ENCODE measurements at regions not wholly inside any gene's neighbourhood (a gene's known extent, or its start where the extent isn't known, plus 50 kb on each side); places are given as distances from the start of the nearest gene placed in this dataset.
"Not testable (repeated sequence)": the region's sequence is repeated elsewhere in the genome, so short reads cannot be mapped to it uniquely, and the experiment has no call there.

DNA sequence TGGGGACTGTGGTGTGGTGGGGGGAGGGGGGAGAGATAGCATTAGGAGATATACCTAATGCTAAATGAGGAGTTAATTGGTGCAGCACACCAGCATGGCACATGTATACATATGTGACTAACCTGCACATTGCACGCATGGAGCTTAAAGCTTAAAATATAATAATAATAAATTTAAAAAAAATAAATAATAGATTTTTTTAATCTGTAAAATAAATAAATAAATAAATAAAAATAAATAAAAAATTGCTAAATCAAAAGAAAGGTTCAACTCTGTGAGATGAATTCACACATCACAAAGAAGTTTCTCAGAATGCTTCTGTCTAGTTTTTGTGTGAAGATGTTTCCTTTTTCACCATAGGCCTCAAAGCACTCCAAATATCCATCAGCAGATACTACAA is 1793.7 kb downstream of the UQCRFS1 start:
- not testable (repeated sequence) for H3K4me3 Mint-ChIP-seq (ENCODE audit: unreplicated experiment); H3K36me3 Mint-ChIP-seq (ENCODE audit: low read depth, unreplicated experiment)
- peaks cover 12% of the 10 kb centered on the region for H3K9me3 Mint-ChIP-seq (ENCODE audit: unreplicated experiment)

GRCh38 chr19:27393591-27393990 is 1819.4 kb downstream of the UQCRFS1 start:
- Mint-ChIP-seq H3K4me1 (ENCODE audit: unreplicated experiment) (no peaks in the 10 kb centered on the region), H3K27ac (ENCODE audit: unreplicated experiment) (no peak overlapping the region), H3K4me3 (ENCODE audit: unreplicated experiment) (no peak overlapping the region), H3K27me3 (ENCODE audit: unreplicated experiment) (peaks cover 8% of the 10 kb centered on the region), H3K36me3 (ENCODE audit: low read depth, unreplicated experiment) (peaks cover 11% of the 10 kb centered on the region), H3K9me3 (ENCODE audit: unreplicated experiment) (peaks cover 52% of the 10 kb centered on the region)
- TF ChIP-seq, protein P1, sequence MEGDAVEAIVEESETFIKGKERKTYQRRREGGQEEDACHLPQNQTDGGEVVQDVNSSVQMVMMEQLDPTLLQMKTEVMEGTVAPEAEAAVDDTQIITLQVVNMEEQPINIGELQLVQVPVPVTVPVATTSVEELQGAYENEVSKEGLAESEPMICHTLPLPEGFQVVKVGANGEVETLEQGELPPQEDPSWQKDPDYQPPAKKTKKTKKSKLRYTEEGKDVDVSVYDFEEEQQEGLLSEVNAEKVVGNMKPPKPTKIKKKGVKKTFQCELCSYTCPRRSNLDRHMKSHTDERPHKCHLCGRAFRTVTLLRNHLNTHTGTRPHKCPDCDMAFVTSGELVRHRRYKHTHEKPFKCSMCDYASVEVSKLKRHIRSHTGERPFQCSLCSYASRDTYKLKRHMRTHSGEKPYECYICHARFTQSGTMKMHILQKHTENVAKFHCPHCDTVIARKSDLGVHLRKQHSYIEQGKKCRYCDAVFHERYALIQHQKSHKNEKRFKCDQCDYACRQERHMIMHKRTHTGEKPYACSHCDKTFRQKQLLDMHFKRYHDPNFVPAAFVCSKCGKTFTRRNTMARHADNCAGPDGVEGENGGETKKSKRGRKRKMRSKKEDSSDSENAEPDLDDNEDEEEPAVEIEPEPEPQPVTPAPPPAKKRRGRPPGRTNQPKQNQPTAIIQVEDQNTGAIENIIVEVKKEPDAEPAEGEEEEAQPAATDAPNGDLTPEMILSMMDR (IDR thresholded peaks at IDR 0.05; ENCODE audit: unreplicated experiment), result no peak
- DNase-seq (ENCODE audit: low spot score), result no peak

More for the DNA sequence above, 1793.7 kb downstream of the UQCRFS1 start:
- H3K27ac Mint-ChIP-seq (ENCODE audit: unreplicated experiment); H3K4me1 Mint-ChIP-seq (ENCODE audit: unreplicated experiment); H3K27me3 Mint-ChIP-seq (ENCODE audit: unreplicated experiment); DNase-seq (ENCODE audit: low spot score): not testable (repeated sequence)

DNA sequence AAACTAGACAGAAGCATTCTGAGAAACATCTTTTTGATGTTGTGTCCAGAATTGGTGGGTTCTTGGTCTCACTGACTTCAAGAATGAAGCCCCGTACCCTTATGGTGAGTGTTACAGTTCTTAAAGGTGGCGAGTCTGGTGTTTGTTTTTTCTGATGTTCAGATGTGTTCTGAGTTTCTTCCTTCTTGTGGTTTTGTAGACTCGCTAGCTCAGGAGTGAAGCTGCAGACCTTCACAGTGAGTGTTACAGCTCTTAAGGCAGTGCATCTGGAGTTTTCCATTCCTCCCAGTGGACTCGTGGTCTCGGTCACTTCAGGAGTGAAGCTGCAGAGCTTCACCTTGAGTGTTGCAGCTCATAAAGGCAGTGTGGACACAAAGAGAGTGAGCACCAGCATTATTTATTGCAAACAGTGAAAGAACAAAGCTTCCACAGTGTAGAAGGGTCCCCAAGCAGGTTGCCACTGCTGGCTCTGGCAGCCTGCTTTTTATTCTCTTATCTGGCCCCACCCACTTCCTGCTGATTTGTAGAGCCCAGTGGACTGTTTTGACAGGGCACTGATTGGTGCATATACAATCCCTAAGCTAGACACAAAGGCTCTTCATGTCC is 1820.8 kb downstream of the UQCRFS1 start:
- Mint-ChIP-seq H3K4me3 (ENCODE audit: unreplicated experiment) (no peak overlapping the region), H3K4me1 (ENCODE audit: unreplicated experiment) (no peaks in the 10 kb centered on the region), H3K27me3 (ENCODE audit: unreplicated experiment) (peaks cover 7% of the 10 kb centered on the region), H3K36me3 (ENCODE audit: low read depth, unreplicated experiment) (peaks cover 11% of the 10 kb centered on the region), H3K9me3 (ENCODE audit: unreplicated experiment) (peaks cover 55% of the 10 kb centered on the region), H3K27ac (ENCODE audit: unreplicated experiment) (no peak overlapping the region)
- no peak for DNase-seq (ENCODE audit: low spot score)
- TF ChIP-seq, protein P1 (IDR thresholded peaks at IDR 0.05; ENCODE audit: unreplicated experiment), result no peak

- H3K36me3 Mint-ChIP-seq (ENCODE audit: low read depth, unreplicated experiment); H3K27me3 Mint-ChIP-seq (ENCODE audit: unreplicated experiment): not testable (repeated sequence)
These were observed 1833.6 kb downstream of the UQCRFS1 start for GRCh38 chr19:27379306-27379705.

DNA sequence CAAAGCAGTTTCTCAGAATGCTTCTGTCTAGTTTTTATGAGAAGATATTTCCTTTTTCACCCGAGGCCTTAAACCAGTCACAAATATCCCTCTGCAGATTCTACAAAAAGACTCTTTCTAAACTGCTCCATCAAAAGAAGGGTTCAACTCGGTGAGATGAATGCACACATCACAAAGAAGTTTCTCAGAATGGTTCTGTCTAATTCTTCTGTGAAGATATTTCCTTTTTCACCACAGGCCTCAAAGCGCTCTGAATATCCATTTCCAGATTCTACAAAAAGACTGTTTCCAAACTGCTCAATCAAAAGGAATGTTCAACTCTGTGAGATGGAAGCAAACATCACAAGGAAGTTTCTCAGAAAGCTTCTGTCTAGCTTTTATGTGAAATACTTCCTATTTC is 1843.3 kb downstream of the UQCRFS1 start:
- DNase-seq (ENCODE audit: low spot score); H3K4me1 Mint-ChIP-seq (ENCODE audit: unreplicated experiment); H3K27me3 Mint-ChIP-seq (ENCODE audit: unreplicated experiment); H3K36me3 Mint-ChIP-seq (ENCODE audit: low read depth, unreplicated experiment); H3K4me3 Mint-ChIP-seq (ENCODE audit: unreplicated experiment); H3K27ac Mint-ChIP-seq (ENCODE audit: unreplicated experiment): not testable (repeated sequence)
- peaks cover 38% of the 10 kb centered on the region for H3K9me3 Mint-ChIP-seq (ENCODE audit: unreplicated experiment)

More at GRCh38 chr19:27379306-27379705, 1833.6 kb downstream of the UQCRFS1 start:
- not testable (repeated sequence) for H3K4me1 Mint-ChIP-seq (ENCODE audit: unreplicated experiment); DNase-seq (ENCODE audit: low spot score); H3K4me3 Mint-ChIP-seq (ENCODE audit: unreplicated experiment); H3K27ac Mint-ChIP-seq (ENCODE audit: unreplicated experiment)
- peaks cover 17% of the 10 kb centered on the region for H3K9me3 Mint-ChIP-seq (ENCODE audit: unreplicated experiment)

DNA sequence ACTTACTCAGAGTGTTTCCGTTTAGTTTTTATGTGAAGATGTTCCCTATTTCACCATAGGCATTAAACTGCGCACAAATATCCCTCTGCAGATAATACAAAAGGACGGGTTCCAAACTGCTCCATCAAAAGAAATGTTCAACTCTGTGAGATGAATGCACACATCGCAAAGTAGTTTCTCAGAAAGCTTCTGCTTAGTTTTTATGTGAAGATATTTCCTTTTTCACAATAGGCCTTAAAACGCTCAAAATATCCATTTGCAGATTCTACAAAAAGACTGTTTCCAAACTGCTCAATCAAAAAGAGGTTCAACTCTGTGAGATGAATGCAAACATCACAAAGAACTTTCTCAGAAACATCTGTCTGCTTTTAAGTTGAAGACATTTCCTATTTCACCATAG is 1850.5 kb downstream of the UQCRFS1 start:
- peaks cover 45% of the 10 kb centered on the region for H3K9me3 Mint-ChIP-seq (ENCODE audit: unreplicated experiment)
- H3K27ac Mint-ChIP-seq (ENCODE audit: unreplicated experiment); H3K4me3 Mint-ChIP-seq (ENCODE audit: unreplicated experiment); H3K27me3 Mint-ChIP-seq (ENCODE audit: unreplicated experiment); DNase-seq (ENCODE audit: low spot score); H3K4me1 Mint-ChIP-seq (ENCODE audit: unreplicated experiment); H3K36me3 Mint-ChIP-seq (ENCODE audit: low read depth, unreplicated experiment): not testable (repeated sequence)

GRCh38 chr19:27355581-27355980 is 1857.4 kb downstream of the UQCRFS1 start:
- H3K9me3 Mint-ChIP-seq (ENCODE audit: unreplicated experiment), result peaks cover 61% of the 10 kb centered on the region
- not testable (repeated sequence) for H3K4me3 Mint-ChIP-seq (ENCODE audit: unreplicated experiment); H3K27ac Mint-ChIP-seq (ENCODE audit: unreplicated experiment); H3K27me3 Mint-ChIP-seq (ENCODE audit: unreplicated experiment); H3K36me3 Mint-ChIP-seq (ENCODE audit: low read depth, unreplicated experiment); DNase-seq (ENCODE audit: low spot score); H3K4me1 Mint-ChIP-seq (ENCODE audit: unreplicated experiment)

Data from endothelial cell (in vitro differentiated cells).